ENCODE measurements at regions not wholly inside any gene's neighbourhood (a gene's known extent, or its start where the extent isn't known, plus 50 kb on each side); places are given as distances from the start of the nearest gene placed in this dataset.
"Not testable (repeated sequence)": the region's sequence is repeated elsewhere in the genome, so short reads cannot be mapped to it uniquely, and the experiment has no call there.

GRCh38 chr21:6483645-6484044 is 4037.7 kb upstream of the TPTE start:
- not testable (repeated sequence) for TF ChIP-seq CTCF (IDR thresholded peaks at IDR 0.05 in 2 of 3, conservative IDR thresholded peaks at IDR 0.05 in 1 of 3; ENCODE audit: control insufficient read depth in 2 of 3, extremely low read depth in 1 of 3, insufficient read depth in 1 of 3, low read depth in 3 of 3, low read length in 3 of 3); CEBPB (IDR thresholded peaks at IDR 0.05; ENCODE audit: borderline replicate concordance in 1 of 2, low read depth in 2 of 2, low read length in 2 of 2); RFX5 (IDR thresholded peaks at IDR 0.05; ENCODE audit: low read depth, low read length); BRCA1 (IDR thresholded peaks at IDR 0.05; ENCODE audit: low read depth, low read length); USF2 (IDR thresholded peaks at IDR 0.05; ENCODE audit: borderline replicate concordance, low read depth, low read length); ATF2 (IDR thresholded peaks at IDR 0.05; ENCODE audit: low read length)

All from GM12878 (cell line).